HCT116 (cell line): ENCODE measurements at regions not wholly inside any gene's neighbourhood (a gene's known extent, or its start where the extent isn't known, plus 50 kb on each side); places are given as distances from the start of the nearest gene placed in this dataset.

Source experiments
- ATF3 ChIP-seq: IDR thresholded peaks from 2 replicates; pipeline ENCODE4 v1.6.1; 2012
- EZH2phosphoT487 ChIP-seq: fragments of 200-600 bp; IDR thresholded peaks from 2 replicates; pipeline ENCODE4 v1.6.1; 2018; ENCODE audit warnings: antibody characterized with exemption, borderline replicate concordance
- POLR2A ChIP-seq: IDR thresholded peaks from 2 replicates; pipeline ENCODE4 v1.7.0; 2011; ENCODE audit warnings: borderline replicate concordance; ENCODE audit not compliant: insufficient read depth, insufficient read length; ENCODE audit errors: extremely low read depth
- POLR2AphosphoS5 ChIP-seq: IDR thresholded peaks from 2 replicates; pipeline ENCODE4 v1.6.1; 2011; ENCODE audit warnings: mild to moderate bottlenecking, low read depth, low read length, moderate library complexity
- RAD21 ChIP-seq: IDR thresholded peaks from 2 replicates; pipeline ENCODE4 v1.6.1; 2012; ENCODE audit warnings: low read depth, mild to moderate bottlenecking
- REST ChIP-seq: IDR thresholded peaks from 2 replicates; pipeline ENCODE4 v1.6.1; 2012; ENCODE audit warnings: low read depth
- SP1 ChIP-seq: IDR thresholded peaks from 2 replicates; pipeline ENCODE4 v1.6.1; 2012; ENCODE audit warnings: low read depth
- ZFX ChIP-seq: fragments of 450-650 bp; IDR thresholded peaks from 2 replicates; pipeline ENCODE4 v1.6.1; 2017
- ZNF274 ChIP-seq: fragments of 200-500 bp; sonication (Bioruptor generic); IDR thresholded peaks from 2 replicates; pipeline ENCODE4 v1.6.1; 2014; ENCODE audit warnings: mild to moderate bottlenecking, low read depth, low read length, inconsistent platforms
- TF ChIP-seq, protein P1 (sequence below), 3 experiments: fragments of 200-600 bp in 1 of 3; sonication (generic) in 1 of 3; IDR thresholded peaks in 2 of 3; conservative IDR thresholded peaks in 1 of 3; 2 replicates each; pipeline ENCODE4 v1.5.1; 2012 to 2017; ENCODE audit warnings: low read depth in 2 of 3, low read length in 2 of 3, antibody characterized with exemption in 1 of 3, borderline replicate concordance in 1 of 3, control low read depth in 1 of 3, mild to moderate bottlenecking in 1 of 3, mixed read lengths in 1 of 3, mixed run types in 1 of 3, moderate library complexity in 1 of 3; ENCODE audit not compliant: insufficient read depth in 1 of 3

DNA sequence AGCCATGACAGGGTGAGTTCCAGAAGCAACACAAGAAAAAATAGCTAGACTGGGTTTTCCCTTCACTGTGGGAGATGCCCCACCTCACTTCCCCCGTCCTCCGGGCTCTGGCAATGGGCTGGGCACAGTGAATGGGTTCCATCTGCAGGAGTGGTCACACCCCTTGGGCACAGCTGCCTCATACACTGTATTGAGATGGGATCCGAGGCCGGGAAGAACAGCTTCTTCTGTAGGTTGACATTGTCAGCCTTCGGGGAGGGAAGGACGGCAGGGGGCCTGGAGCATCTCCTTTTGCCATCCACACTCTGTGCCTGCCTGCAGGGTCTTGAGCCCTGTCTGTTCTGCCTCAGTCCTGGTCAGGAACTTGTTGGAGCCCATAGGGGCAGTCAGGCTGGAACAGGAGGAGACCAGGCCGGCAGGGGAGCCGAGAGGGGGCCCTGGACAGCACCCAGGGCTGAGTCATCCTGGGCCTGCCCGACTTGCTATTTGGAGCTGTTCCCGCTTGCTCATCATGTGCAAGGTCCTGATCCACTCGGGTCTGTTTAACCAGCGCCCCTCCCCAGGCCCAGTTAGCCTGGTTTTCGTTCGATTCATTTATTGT, 286.7 kb downstream of the SEC14L1 start:
- TF ChIP-seq POLR2A (no peak), SP1 (no peak), ZFX (no peak), EZH2phosphoT487 (no peak), ATF3 (no peak), RAD21 (no peak), REST (no peak), POLR2AphosphoS5 (no peak), ZNF274 (no peak)
- TF ChIP-seq, protein P1, sequence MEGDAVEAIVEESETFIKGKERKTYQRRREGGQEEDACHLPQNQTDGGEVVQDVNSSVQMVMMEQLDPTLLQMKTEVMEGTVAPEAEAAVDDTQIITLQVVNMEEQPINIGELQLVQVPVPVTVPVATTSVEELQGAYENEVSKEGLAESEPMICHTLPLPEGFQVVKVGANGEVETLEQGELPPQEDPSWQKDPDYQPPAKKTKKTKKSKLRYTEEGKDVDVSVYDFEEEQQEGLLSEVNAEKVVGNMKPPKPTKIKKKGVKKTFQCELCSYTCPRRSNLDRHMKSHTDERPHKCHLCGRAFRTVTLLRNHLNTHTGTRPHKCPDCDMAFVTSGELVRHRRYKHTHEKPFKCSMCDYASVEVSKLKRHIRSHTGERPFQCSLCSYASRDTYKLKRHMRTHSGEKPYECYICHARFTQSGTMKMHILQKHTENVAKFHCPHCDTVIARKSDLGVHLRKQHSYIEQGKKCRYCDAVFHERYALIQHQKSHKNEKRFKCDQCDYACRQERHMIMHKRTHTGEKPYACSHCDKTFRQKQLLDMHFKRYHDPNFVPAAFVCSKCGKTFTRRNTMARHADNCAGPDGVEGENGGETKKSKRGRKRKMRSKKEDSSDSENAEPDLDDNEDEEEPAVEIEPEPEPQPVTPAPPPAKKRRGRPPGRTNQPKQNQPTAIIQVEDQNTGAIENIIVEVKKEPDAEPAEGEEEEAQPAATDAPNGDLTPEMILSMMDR (IDR thresholded peaks at IDR 0.05 in 2 of 3, conservative IDR thresholded peaks at IDR 0.05 in 1 of 3; ENCODE audit: borderline replicate concordance in 1 of 3, insufficient read depth in 1 of 3, low read depth in 2 of 3, low read length in 2 of 3) = no peak
